HG03432 (cell line): ENCODE measurements at regions not wholly inside any gene's neighbourhood (a gene's known extent, or its start where the extent isn't known, plus 50 kb on each side); places are given as distances from the start of the nearest gene placed in this dataset.

Experiments used
- ATAC-seq: cut with Tn5 transposase; IDR thresholded peaks from one replicate; pipeline ENCODE4 v1.9.1; 2021; ENCODE audit warnings: mild to moderate bottlenecking, moderate library complexity; ENCODE audit not compliant: unreplicated experiment

- no peak for ATAC-seq
Measured at GRCh38 chr13:85497652-85498051, 301.6 kb downstream of the SLITRK6 start.

- no peak for ATAC-seq
Measured at GRCh38 chr13:85492283-85492682, 306.9 kb downstream of the SLITRK6 start.

GRCh38 chr13:85486663-85487062 is 312.6 kb downstream of the SLITRK6 start:
- no peak for ATAC-seq

GRCh38 chr13:85473144-85473543 is 326.1 kb downstream of the SLITRK6 start:
- ATAC-seq, result no peak

GRCh38 chr13:85469320-85469719 is 329.9 kb downstream of the SLITRK6 start:
- no peak for ATAC-seq

- no peak for ATAC-seq
Measured at GRCh38 chr13:85462792-85463425, 336.3 kb downstream of the SLITRK6 start.

GRCh38 chr13:85461621-85462020 is 337.6 kb downstream of the SLITRK6 start:
- no peak for ATAC-seq

- ATAC-seq, result no peak
Measured at GRCh38 chr13:85445534-85445933, 353.7 kb downstream of the SLITRK6 start.

- ATAC-seq, result no peak
Measured at GRCh38 chr13:85441975-85442374, 357.2 kb downstream of the SLITRK6 start.

GRCh38 chr13:85441364-85441763 is 357.9 kb downstream of the SLITRK6 start:
- no peak for ATAC-seq

- ATAC-seq, result no peak
Measured at GRCh38 chr13:85436029-85436428, 363.2 kb downstream of the SLITRK6 start.

- ATAC-seq, result no peak
Measured at GRCh38 chr13:85434927-85435326, 364.3 kb downstream of the SLITRK6 start.

GRCh38 chr13:85432881-85433280 is 366.3 kb downstream of the SLITRK6 start:
- no peak for ATAC-seq

GRCh38 chr13:85431720-85432119 is 367.5 kb downstream of the SLITRK6 start:
- no peak for ATAC-seq

- ATAC-seq, result no peak
Measured at GRCh38 chr13:85430216-85430794, 368.9 kb downstream of the SLITRK6 start.

- no peak for ATAC-seq
Measured at GRCh38 chr13:85427416-85427815, 371.8 kb downstream of the SLITRK6 start.

GRCh38 chr13:85420136-85420535 is 379.1 kb downstream of the SLITRK6 start:
- ATAC-seq, result no peak

GRCh38 chr13:85419611-85420010 is 379.6 kb downstream of the SLITRK6 start:
- no peak for ATAC-seq

GRCh38 chr13:85417807-85418206 is 381.4 kb downstream of the SLITRK6 start:
- no peak for ATAC-seq

- no peak for ATAC-seq
Measured at GRCh38 chr13:85413664-85414063, 385.6 kb downstream of the SLITRK6 start.

GRCh38 chr13:85412448-85412847 is 386.8 kb downstream of the SLITRK6 start:
- ATAC-seq, result no peak

GRCh38 chr13:85411591-85411990 is 387.6 kb downstream of the SLITRK6 start:
- ATAC-seq, result no peak

GRCh38 chr13:85408415-85408814 is 390.8 kb downstream of the SLITRK6 start:
- no peak for ATAC-seq
